HepG2 (cell line): ENCODE measurements at regions not wholly inside any gene's neighbourhood (a gene's known extent, or its start where the extent isn't known, plus 50 kb on each side); places are given as distances from the start of the nearest gene placed in this dataset.

ENCODE experiments used
- ATAC-seq: fragments of 200-7000 bp; cut with Tn5 transposase; 3 replicates; pipeline ENCODE4 v1.9.1; 2020; ENCODE audit warnings: mild to moderate bottlenecking, moderate library complexity
- BruUV-seq: library from RNA; stranded (reverse); fragments of 400-500 nt; replicated peaks from 2 replicates; lab custom pipeline; 2021; lab: Mats Ljungman, UMichigan
- CTCF ChIA-PET: fragments of 300-600 bp; formaldehyde crosslinking; extraction: SDS; loops from one replicate; lab custom pipeline; 2021; ENCODE audit warnings: low total read pairs, inconsistent platforms, low intra/inter-chr PET ratio; lab: Yijun Ruan, JAX
- POLR2A ChIA-PET: fragments of 350-600 bp; sonication (Branson Sonifier 250); formaldehyde crosslinking; loops from one replicate; lab custom pipeline; 2020; ENCODE audit warnings: antibody characterized with exemption, inconsistent platforms; lab: Yijun Ruan, JAX
- DNase-seq: peaks from one replicate; pipeline ENCODE4 v3.0.0-alpha.2; 2015; ENCODE audit warnings: low spot score
- FAIRE-seq: peaks from 3 replicates; lab custom pipeline; 2011; peaks lifted over from hg19 to GRCh38; lab: Jason Lieb, UNC
- H2AFZ ChIP-seq: one replicate; pipeline ENCODE4 v1.6.1; 2011; ENCODE audit warnings: low read length, inconsistent platforms
- H3K27ac ChIP-seq: fragments of 300-600 bp; 3 replicates; pipeline ENCODE4 v1.8.0; 2011; ENCODE audit warnings: mixed run types, mild to moderate bottlenecking, mixed read lengths, low read length, inconsistent platforms; ENCODE audit not compliant: insufficient read depth; ENCODE audit errors: extremely low read length
- H3K27me3 ChIP-seq, 2 experiments: fragments of 200-600 bp in 1 of 2; 2 replicates in 1 of 2; 3 replicates in 1 of 2; pipeline versions ENCODE4 v1.6.0 to v1.8.0; 2011; ENCODE audit warnings: low read length in 2 of 2, mild to moderate bottlenecking in 2 of 2, moderate library complexity in 2 of 2, inconsistent platforms in 1 of 2; ENCODE audit not compliant: insufficient read depth in 2 of 2, control insufficient read depth in 1 of 2
- H3K36me3 ChIP-seq, 2 experiments: fragments of 200-600 bp in 1 of 2; replicated peaks in 1 of 2; 2 replicates in 1 of 2; 3 replicates in 1 of 2; pipeline versions ENCODE4 v1.5.1 to v1.8.0; 2011; ENCODE audit warnings: low read length in 2 of 2, inconsistent platforms in 1 of 2; ENCODE audit not compliant: insufficient read depth in 2 of 2, control insufficient read depth in 1 of 2
- H3K4me1 ChIP-seq: 2 replicates; pipeline ENCODE4 v1.5.1; 2012; ENCODE audit warnings: low read length, inconsistent platforms; ENCODE audit not compliant: insufficient read depth
- H3K4me2 ChIP-seq: 2 replicates; pipeline ENCODE4 v1.6.0; 2011; ENCODE audit warnings: low read depth, low read length, inconsistent platforms
- H3K4me3 ChIP-seq, 3 experiments: fragments of 200-600 bp in 1 of 3; sonication (generic), shearing (Covaris generic) in 1 of 3; replicated peaks in 1 of 3; 2 replicates each; pipeline ENCODE4 v1.5.1; 2011 to 2016; ENCODE audit warnings: low read length in 3 of 3, inconsistent platforms in 2 of 3, low read depth in 2 of 3, mild to moderate bottlenecking in 2 of 3, control low read depth in 1 of 3, mixed read lengths in 1 of 3; ENCODE audit not compliant: insufficient read depth in 1 of 3
- H3K79me2 ChIP-seq: one replicate; pipeline ENCODE4 v1.6.1; 2011; ENCODE audit warnings: low read length, inconsistent platforms; ENCODE audit not compliant: insufficient read depth
- H3K9ac ChIP-seq: 2 replicates; pipeline ENCODE4 v1.6.0; 2011; ENCODE audit warnings: mild to moderate bottlenecking, low read depth, low read length, inconsistent platforms; ENCODE audit not compliant: insufficient read depth
- H3K9me3 ChIP-seq: 2 replicates; pipeline ENCODE4 v1.5.1; 2012; ENCODE audit warnings: mild to moderate bottlenecking, low read length
- H4K20me1 ChIP-seq: 2 replicates; pipeline ENCODE4 v1.6.0; 2011; ENCODE audit warnings: inconsistent platforms, mild to moderate bottlenecking, low read length, moderate library complexity; ENCODE audit not compliant: insufficient read depth
- CC2D1A ChIP-seq: sonication (generic); formaldehyde crosslinking; IDR thresholded peaks from 2 replicates; pipeline ENCODE4 v1.8.1; 2023; ENCODE audit warnings: mild to moderate bottlenecking, missing genetic modification reagents
- CEBPB ChIP-seq: IDR thresholded peaks from 2 replicates; pipeline ENCODE4 v1.6.1; 2011; ENCODE audit warnings: low read depth, low read length, improper control_type of control experiment, borderline replicate concordance
- EEA1 ChIP-seq: sonication (generic); formaldehyde crosslinking; IDR thresholded peaks from 2 replicates; pipeline ENCODE4 v1.5.1; 2020; ENCODE audit warnings: mild to moderate bottlenecking, missing genetic modification reagents, borderline replicate concordance
- HIVEP1 ChIP-seq: sonication (generic); formaldehyde crosslinking; IDR thresholded peaks from 2 replicates; pipeline ENCODE4 v1.4.0; 2020; ENCODE audit warnings: mild to moderate bottlenecking, missing genetic modification reagents
- KLF12 ChIP-seq: sonication (generic); formaldehyde crosslinking; IDR thresholded peaks from 2 replicates; pipeline ENCODE4 v1.4.0; 2020; ENCODE audit warnings: missing genetic modification reagents, borderline replicate concordance
- KLF6 ChIP-seq: IDR thresholded peaks from 2 replicates; pipeline ENCODE4 v1.8.0; 2016; ENCODE audit warnings: missing biosample characterization, missing genetic modification reagents
- MED8 ChIP-seq: sonication (generic); formaldehyde crosslinking; IDR thresholded peaks from 2 replicates; pipeline ENCODE4 v1.8.1; 2023; ENCODE audit warnings: mild to moderate bottlenecking, missing genetic modification reagents; ENCODE audit not compliant: insufficient replicate concordance
- SNAPC2 ChIP-seq: sonication (generic); formaldehyde crosslinking; IDR thresholded peaks from 2 replicates; pipeline ENCODE4 v1.8.1; 2022; ENCODE audit warnings: mild to moderate bottlenecking, missing genetic modification reagents
- ZNF180 ChIP-seq: sonication (generic); formaldehyde crosslinking; IDR thresholded peaks from 2 replicates; pipeline ENCODE4 v1.4.0; 2020; ENCODE audit warnings: low read depth, missing genetic modification reagents, borderline replicate concordance
- ZNF230 ChIP-seq: sonication (generic); formaldehyde crosslinking; IDR thresholded peaks from 2 replicates; pipeline ENCODE4 v1.4.0; 2020; ENCODE audit warnings: mild to moderate bottlenecking, missing genetic modification reagents
- ZNF263 ChIP-seq: sonication (generic); formaldehyde crosslinking; IDR thresholded peaks from 2 replicates; pipeline ENCODE4 v1.4.0; 2020; ENCODE audit warnings: missing genetic modification reagents
- ZNF619 ChIP-seq: sonication (generic); formaldehyde crosslinking; IDR thresholded peaks from 2 replicates; pipeline ENCODE4 v1.4.0; 2020; ENCODE audit warnings: mild to moderate bottlenecking, missing genetic modification reagents
- in situ Hi-C: cut with HindIII; loops from 2 replicates; pipeline ENCODE4 v1.10.0; 2017; ENCODE audit warnings: low pct_unique_long_range_greater_than_20kb; ENCODE audit not compliant: extremely low pct_ligation_motif_present
- intact Hi-C: fragments of 100-400 bp; cut with micrococcal nuclease; formaldehyde crosslinking; loops from one replicate; pipeline ENCODE4 v1.10.0; 2022; ENCODE audit not compliant: unreplicated experiment
- TF ChIP-seq, protein P1 (sequence below): sonication (generic); formaldehyde crosslinking; IDR thresholded peaks from 2 replicates; pipeline ENCODE4 v1.5.1; 2020; ENCODE audit warnings: mild to moderate bottlenecking, missing genetic modification reagents, borderline replicate concordance
- TF ChIP-seq, protein P2 (sequence below): sonication (generic); formaldehyde crosslinking; IDR thresholded peaks from 2 replicates; pipeline ENCODE4 v1.8.1; 2023; ENCODE audit warnings: mild to moderate bottlenecking, inconsistent platforms, moderate library complexity, missing genetic modification reagents, borderline replicate concordance
- TF ChIP-seq, protein P3 (sequence below): sonication (generic); formaldehyde crosslinking; IDR thresholded peaks from 2 replicates; pipeline ENCODE4 v1.4.0; 2020; ENCODE audit warnings: missing genetic modification reagents
- TF ChIP-seq, protein P4 (sequence below): sonication (generic); formaldehyde crosslinking; IDR thresholded peaks from 2 replicates; pipeline ENCODE4 v1.5.1; 2020; ENCODE audit warnings: missing genetic modification reagents, mild to moderate bottlenecking, borderline replicate concordance

DNA sequence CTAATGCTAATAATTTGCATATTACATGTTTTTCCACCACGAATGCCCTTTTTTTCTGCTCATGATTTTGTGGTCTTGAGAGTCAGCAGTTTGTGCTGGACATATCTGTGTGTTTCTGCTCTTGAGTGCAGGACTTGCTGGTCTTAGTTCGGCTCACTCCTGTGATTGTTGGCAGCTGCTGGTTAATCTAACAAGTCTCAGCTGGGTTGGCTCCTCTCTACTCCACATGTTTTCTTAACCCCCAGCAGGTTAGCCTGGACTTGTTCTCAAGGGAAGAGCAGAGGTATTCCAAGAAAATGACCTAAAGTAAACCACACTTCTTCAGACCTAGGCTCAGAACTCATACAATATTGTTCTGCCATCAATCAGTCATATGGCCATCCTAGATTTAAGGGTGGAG lies 1238.9 kb downstream of the XPNPEP1 start (continued):
- TF ChIP-seq, protein P1, sequence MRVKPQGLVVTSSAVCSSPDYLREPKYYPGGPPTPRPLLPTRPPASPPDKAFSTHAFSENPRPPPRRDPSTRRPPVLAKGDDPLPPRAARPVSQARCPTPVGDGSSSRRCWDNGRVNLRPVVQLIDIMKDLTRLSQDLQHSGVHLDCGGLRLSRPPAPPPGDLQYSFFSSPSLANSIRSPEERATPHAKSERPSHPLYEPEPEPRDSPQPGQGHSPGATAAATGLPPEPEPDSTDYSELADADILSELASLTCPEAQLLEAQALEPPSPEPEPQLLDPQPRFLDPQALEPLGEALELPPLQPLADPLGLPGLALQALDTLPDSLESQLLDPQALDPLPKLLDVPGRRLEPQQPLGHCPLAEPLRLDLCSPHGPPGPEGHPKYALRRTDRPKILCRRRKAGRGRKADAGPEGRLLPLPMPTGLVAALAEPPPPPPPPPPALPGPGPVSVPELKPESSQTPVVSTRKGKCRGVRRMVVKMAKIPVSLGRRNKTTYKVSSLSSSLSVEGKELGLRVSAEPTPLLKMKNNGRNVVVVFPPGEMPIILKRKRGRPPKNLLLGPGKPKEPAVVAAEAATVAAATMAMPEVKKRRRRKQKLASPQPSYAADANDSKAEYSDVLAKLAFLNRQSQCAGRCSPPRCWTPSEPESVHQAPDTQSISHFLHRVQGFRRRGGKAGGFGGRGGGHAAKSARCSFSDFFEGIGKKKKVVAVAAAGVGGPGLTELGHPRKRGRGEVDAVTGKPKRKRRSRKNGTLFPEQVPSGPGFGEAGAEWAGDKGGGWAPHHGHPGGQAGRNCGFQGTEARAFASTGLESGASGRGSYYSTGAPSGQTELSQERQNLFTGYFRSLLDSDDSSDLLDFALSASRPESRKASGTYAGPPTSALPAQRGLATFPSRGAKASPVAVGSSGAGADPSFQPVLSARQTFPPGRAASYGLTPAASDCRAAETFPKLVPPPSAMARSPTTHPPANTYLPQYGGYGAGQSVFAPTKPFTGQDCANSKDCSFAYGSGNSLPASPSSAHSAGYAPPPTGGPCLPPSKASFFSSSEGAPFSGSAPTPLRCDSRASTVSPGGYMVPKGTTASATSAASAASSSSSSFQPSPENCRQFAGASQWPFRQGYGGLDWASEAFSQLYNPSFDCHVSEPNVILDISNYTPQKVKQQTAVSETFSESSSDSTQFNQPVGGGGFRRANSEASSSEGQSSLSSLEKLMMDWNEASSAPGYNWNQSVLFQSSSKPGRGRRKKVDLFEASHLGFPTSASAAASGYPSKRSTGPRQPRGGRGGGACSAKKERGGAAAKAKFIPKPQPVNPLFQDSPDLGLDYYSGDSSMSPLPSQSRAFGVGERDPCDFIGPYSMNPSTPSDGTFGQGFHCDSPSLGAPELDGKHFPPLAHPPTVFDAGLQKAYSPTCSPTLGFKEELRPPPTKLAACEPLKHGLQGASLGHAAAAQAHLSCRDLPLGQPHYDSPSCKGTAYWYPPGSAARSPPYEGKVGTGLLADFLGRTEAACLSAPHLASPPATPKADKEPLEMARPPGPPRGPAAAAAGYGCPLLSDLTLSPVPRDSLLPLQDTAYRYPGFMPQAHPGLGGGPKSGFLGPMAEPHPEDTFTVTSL, result no peak
- no peak for TF ChIP-seq ZNF263 (CRISPR knock-in tag)

DNA sequence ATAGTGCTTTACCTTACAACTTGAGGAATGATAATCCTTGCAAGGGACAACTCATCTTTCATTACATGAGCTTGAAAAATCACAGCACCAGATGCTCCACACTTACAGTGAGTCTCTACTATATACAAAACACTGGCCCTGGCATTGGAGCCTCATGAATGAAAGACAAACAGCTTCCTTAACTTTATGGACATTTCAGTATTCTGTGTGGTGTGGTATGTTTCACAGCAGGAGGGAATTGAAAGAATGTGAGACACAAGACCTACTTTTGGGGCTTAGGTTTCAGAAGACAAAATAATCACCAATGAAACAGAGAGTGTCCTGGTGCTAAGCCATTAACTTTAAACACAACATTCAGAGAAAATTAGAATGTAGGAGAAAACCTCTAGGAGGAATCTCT lies 1249.6 kb downstream of the XPNPEP1 start:
- no peaks in the 10 kb centered on the region for H4K20me1 ChIP-seq
- H3K9me3 ChIP-seq, result peaks cover 19% of the 10 kb centered on the region
- no peaks in the 10 kb centered on the region for H3K27me3 ChIP-seq
- POLR2A ChIA-PET, result no interaction called here
- H3K4me2 ChIP-seq, result no peak overlapping the region
- CTCF ChIA-PET, result no interaction called here
- H3K4me3 ChIP-seq, result no peak overlapping the region
- no peak for ATAC-seq
- FAIRE-seq, result no peak
- H3K27ac ChIP-seq, result no peak overlapping the region
- no peaks in the 10 kb centered on the region for H3K36me3 ChIP-seq
- in situ Hi-C loops (no loop called here), intact Hi-C loops (no loop called here)
- no TSS peak for BruUV-seq
- no peak overlapping the region for H2AFZ ChIP-seq
- H3K9ac ChIP-seq, result no peak overlapping the region
- H3K4me1 ChIP-seq, result no peaks in the 10 kb centered on the region
- no peaks in the 10 kb centered on the region for H3K79me2 ChIP-seq
- no peak for DNase-seq
- TF ChIP-seq ZNF180 (CRISPR knock-in tag), result no peak
- TF ChIP-seq ZNF230 (CRISPR knock-in tag), result no peak
- TF ChIP-seq EEA1, result no peak
- TF ChIP-seq MED8 (CRISPR knock-in tag), result no peak
- TF ChIP-seq SNAPC2 (CRISPR knock-in tag), result no peak
- TF ChIP-seq KLF6 (CRISPR knock-in tag), result no peak
- TF ChIP-seq, protein P2, sequence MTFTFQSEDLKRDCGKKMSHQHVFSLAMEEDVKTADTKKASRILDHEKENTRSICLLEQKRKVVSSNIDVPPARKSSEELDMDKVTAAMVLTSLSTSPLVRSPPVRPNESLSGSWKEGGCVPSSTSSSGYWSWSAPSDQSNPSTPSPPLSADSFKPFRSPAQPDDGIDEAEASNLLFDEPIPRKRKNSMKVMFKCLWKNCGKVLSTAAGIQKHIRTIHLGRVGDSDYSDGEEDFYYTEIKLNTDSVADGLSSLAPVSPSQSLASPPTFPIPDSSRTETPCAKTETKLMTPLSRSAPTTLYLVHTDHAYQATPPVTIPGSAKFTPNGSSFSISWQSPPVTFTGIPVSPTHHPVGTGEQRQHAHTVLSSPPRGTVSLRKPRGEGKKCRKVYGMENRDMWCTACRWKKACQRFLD (CRISPR knock-in tag), result no peak
- TF ChIP-seq CC2D1A (CRISPR knock-in tag), result no peak
- no peak for TF ChIP-seq ZNF619
- TF ChIP-seq, protein P3, sequence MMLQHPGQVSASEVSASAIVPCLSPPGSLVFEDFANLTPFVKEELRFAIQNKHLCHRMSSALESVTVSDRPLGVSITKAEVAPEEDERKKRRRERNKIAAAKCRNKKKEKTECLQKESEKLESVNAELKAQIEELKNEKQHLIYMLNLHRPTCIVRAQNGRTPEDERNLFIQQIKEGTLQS, result no peak
- TF ChIP-seq KLF12, result no peak
- no peak for TF ChIP-seq HIVEP1 (CRISPR knock-in tag)
- TF ChIP-seq CEBPB, result no peak
- TF ChIP-seq, protein P4, sequence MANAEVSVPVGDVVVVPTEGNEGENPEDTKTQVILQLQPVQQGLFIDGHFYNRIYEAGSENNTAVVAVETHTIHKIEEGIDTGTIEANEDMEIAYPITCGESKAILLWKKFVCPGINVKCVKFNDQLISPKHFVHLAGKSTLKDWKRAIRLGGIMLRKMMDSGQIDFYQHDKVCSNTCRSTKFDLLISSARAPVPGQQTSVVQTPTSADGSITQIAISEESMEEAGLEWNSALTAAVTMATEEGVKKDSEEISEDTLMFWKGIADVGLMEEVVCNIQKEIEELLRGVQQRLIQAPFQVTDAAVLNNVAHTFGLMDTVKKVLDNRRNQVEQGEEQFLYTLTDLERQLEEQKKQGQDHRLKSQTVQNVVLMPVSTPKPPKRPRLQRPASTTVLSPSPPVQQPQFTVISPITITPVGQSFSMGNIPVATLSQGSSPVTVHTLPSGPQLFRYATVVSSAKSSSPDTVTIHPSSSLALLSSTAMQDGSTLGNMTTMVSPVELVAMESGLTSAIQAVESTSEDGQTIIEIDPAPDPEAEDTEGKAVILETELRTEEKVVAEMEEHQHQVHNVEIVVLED (CRISPR knock-in tag), result no peak
